Kidney epithelial cell (primary cell): ENCODE measurements at regions not wholly inside any gene's neighbourhood (a gene's known extent, or its start where the extent isn't known, plus 50 kb on each side); places are given as distances from the start of the nearest gene placed in this dataset.
"Not testable (repeated sequence)": the region's sequence is repeated elsewhere in the genome, so short reads cannot be mapped to it uniquely, and the experiment has no call there.

Source experiments
- DNase-seq: peaks from one replicate; pipeline ENCODE4 v3.0.0-alpha.2; 2010; ENCODE audit warnings: low read depth
- H3K27me3 ChIP-seq: 2 replicates; pipeline ENCODE4 v1.6.0; 2011; ENCODE audit warnings: low read length; ENCODE audit not compliant: control insufficient read depth, insufficient read depth
- H3K36me3 ChIP-seq: 2 replicates; pipeline ENCODE4 v1.5.1; 2011; ENCODE audit warnings: low read length; ENCODE audit not compliant: control insufficient read depth, insufficient read depth
- H3K4me3 ChIP-seq: 2 replicates; pipeline ENCODE4 v1.5.1; 2011; ENCODE audit warnings: low read depth, mild to moderate bottlenecking, control low read depth, low read length
- TF ChIP-seq, protein P1 (sequence below): IDR thresholded peaks from 2 replicates; pipeline ENCODE4 v1.5.1; 2011; ENCODE audit warnings: mild to moderate bottlenecking, moderate library complexity, low read length, control low read depth, inconsistent platforms; ENCODE audit not compliant: insufficient read depth, poor library complexity, severe bottlenecking

DNA sequence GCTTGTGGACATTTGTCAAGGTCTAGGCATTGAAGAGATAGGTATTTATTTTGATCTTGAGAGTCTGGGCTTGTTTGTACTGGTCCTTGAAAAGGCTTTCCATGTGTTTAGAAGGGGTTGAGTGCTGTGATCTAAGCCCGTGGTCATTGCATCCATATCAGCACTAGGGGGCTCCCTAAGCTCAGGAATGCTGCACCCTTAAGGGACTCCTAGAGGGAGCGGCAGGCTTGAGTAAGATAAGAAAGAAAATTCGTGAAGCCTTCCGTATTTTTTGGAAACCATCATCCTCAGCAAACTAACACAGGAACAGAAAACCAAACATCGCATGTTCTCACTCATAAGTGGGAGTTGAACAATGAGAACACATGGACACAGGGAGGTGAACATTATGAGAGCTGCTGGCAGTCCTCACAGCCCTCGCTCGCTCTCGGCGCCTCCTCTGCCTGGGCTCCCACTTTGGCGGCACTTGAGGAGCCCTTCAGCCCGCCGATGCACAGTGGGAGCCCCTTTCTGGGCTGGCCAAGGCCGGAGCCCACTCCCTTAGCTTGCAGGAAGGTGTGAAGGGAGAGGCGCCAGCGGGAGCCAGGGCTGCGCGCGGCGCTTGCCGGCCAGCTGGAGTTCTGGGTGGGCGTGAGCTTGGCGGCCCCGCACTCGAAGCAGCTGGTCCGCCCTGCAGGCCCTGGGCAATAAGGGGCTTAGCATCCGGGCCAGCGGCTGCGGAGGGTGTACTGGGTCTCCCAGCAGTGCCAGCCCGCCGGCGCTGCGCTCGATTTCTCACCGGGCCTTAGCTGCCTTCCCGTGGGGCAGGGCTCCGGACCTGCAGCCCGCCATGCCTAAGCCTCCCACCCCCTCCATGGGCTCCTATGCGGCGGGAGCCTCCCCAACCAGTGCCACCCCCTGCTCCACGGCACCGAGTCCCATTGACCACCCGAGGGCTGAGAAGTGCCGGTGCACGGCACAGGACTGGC is 201.2 kb upstream of the PCDH18 start:
- not testable (repeated sequence) for H3K4me3 ChIP-seq, H3K27me3 ChIP-seq, DNase-seq, H3K36me3 ChIP-seq
- TF ChIP-seq, protein P1, sequence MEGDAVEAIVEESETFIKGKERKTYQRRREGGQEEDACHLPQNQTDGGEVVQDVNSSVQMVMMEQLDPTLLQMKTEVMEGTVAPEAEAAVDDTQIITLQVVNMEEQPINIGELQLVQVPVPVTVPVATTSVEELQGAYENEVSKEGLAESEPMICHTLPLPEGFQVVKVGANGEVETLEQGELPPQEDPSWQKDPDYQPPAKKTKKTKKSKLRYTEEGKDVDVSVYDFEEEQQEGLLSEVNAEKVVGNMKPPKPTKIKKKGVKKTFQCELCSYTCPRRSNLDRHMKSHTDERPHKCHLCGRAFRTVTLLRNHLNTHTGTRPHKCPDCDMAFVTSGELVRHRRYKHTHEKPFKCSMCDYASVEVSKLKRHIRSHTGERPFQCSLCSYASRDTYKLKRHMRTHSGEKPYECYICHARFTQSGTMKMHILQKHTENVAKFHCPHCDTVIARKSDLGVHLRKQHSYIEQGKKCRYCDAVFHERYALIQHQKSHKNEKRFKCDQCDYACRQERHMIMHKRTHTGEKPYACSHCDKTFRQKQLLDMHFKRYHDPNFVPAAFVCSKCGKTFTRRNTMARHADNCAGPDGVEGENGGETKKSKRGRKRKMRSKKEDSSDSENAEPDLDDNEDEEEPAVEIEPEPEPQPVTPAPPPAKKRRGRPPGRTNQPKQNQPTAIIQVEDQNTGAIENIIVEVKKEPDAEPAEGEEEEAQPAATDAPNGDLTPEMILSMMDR = peak; percentile 21

DNA sequence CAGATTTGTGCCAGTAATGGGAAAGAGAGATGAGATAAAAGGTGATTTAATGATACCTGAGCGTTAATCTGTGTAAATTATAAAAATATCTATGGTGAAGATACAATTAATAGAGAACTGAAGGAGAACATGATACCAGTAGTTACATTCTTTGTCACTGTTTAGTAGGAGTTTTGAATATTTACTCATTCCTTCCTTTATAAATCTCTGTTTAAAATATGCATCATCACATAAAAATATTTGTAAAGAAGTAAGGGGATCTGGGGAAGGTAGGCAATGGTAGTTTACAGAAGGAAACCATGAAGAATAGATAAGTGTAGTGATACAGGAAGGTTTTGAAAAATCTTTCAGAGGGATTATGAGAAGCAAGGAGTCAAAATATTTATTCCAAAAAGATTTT is 190.6 kb upstream of the PCDH18 start:
- TF ChIP-seq, protein P1 = no peak
- no peak overlapping the region for H3K4me3 ChIP-seq

DNA sequence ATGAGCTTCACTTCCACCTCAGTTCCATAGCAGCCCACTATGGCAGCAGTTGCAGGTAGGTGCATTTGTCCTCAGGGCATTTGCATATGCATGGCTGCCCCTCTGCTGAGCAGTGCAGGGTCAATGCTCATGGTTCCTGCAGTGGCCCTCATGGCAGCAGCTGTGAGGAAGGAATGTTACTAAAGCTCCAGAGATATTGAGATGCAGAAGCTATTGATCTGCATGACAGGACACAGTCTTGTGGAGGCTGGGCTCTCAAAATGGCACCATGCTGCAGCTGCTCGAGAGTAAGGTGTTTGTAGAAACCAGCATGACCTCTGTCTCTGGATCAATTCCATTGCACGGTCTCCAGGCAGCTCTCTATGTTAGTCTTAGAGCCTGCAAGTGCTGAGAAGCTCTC is 179.2 kb upstream of the PCDH18 start:
- Histone ChIP-seq H3K27me3 (no peaks in the 10 kb centered on the region), H3K4me3 (no peak overlapping the region), H3K36me3 (no peaks in the 10 kb centered on the region)
- TF ChIP-seq, protein P1 = no peak
- no peak for DNase-seq

More for the DNA sequence above, 190.6 kb upstream of the PCDH18 start:
- no peaks in the 10 kb centered on the region for H3K36me3 ChIP-seq
- no peaks in the 10 kb centered on the region for H3K27me3 ChIP-seq
- no peak for DNase-seq

DNA sequence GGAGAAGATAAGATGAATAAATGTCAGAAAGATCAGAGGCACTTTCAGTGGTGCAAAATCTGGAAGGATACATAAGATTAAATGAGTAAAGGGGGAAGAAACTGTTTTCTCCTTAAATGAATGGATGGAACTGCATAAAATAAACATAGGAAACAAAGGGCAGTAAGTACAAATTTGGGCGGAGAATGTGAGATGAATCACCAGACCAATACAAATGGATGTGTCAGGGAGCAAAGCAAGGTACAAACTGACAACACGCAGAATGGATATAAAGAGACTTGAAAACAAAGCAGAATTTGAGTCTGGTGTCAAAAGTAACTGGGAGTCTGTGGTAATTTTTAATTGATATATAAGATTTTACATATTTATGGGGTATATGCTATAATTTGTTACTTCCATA is 175.3 kb upstream of the PCDH18 start:
- H3K27me3 ChIP-seq = no peaks in the 10 kb centered on the region
- H3K4me3 ChIP-seq = no peak overlapping the region
- TF ChIP-seq, protein P1 = no peak
- no peak for DNase-seq
- H3K36me3 ChIP-seq = no peaks in the 10 kb centered on the region

DNA sequence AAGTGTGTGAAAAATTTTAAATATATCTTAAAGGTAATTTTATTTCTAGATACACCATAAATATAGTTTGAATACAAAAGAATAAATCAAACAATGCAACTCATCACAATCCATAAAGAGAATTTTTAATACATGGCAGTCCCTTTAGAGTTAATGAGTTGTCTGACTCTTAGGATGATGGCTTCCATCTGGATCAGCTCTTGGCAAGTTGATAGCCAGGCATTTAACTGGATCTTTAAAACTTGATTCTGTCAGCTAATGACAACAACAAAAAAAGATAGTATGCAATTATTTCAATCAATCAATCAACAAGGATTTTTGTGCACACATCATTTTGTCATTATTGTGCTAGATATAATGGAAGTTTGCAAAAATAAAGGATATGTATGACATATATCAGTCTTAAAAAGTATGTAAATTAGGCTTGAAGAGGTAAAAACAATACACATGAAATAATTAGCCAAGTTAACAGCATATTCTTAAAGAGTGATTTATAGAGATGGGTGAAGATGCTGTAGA is 174.9 kb upstream of the PCDH18 start:
- TF ChIP-seq, protein P1 = no peak
- H3K36me3 ChIP-seq = no peaks in the 10 kb centered on the region
- no peaks in the 10 kb centered on the region for H3K27me3 ChIP-seq
- H3K4me3 ChIP-seq = no peak overlapping the region
- no peak for DNase-seq
